ENCODE measurements at regions not wholly inside any gene's neighbourhood (a gene's known extent, or its start where the extent isn't known, plus 50 kb on each side); places are given as distances from the start of the nearest gene placed in this dataset.
"Not testable (repeated sequence)": the region's sequence is repeated elsewhere in the genome, so short reads cannot be mapped to it uniquely, and the experiment has no call there.

GRCh38 chr12:45490232-45490881, 239.1 kb upstream of the ARID2 start:
- DNase-seq = peak in 1 of 2 donors; percentile 1

GRCh38 chr12:45494279-45494678, 235.2 kb upstream of the ARID2 start:
- no peak for DNase-seq

GRCh38 chr12:45498645-45499044, 230.9 kb upstream of the ARID2 start:
- no peak for DNase-seq

- DNase-seq = no peak
Measured at GRCh38 chr12:45502481-45503128, 226.9 kb upstream of the ARID2 start.

- no peak for DNase-seq
Measured at GRCh38 chr12:45503899-45504298, 225.6 kb upstream of the ARID2 start.

- DNase-seq = no peak
Measured at GRCh38 chr12:45504316-45505010, 225.0 kb upstream of the ARID2 start.

- no peak for DNase-seq
Measured at GRCh38 chr12:45509187-45509586, 220.3 kb upstream of the ARID2 start.

GRCh38 chr12:45509621-45510020, 219.9 kb upstream of the ARID2 start:
- no peak for DNase-seq

- no peak for DNase-seq
Measured at GRCh38 chr12:45517381-45517780, 212.1 kb upstream of the ARID2 start.

GRCh38 chr12:45518291-45519235, 210.9 kb upstream of the ARID2 start:
- no peak for DNase-seq

- DNase-seq = no peak
Measured at GRCh38 chr12:45522227-45522626, 207.3 kb upstream of the ARID2 start.

GRCh38 chr12:45526823-45527222, 202.7 kb upstream of the ARID2 start:
- DNase-seq = not testable (repeated sequence)

GRCh38 chr12:45532113-45532512, 197.4 kb upstream of the ARID2 start:
- DNase-seq = no peak

- DNase-seq = no peak
Measured at GRCh38 chr12:45535610-45536180, 193.8 kb upstream of the ARID2 start.

GRCh38 chr12:45536284-45536683, 193.2 kb upstream of the ARID2 start:
- DNase-seq = no peak

- DNase-seq = no peak
Measured at GRCh38 chr12:45540661-45541341, 188.7 kb upstream of the ARID2 start.

GRCh38 chr12:45543887-45544286, 185.6 kb upstream of the ARID2 start:
- DNase-seq = peak; percentile 36 to 55

- DNase-seq = no peak
Measured at GRCh38 chr12:45546545-45546944, 183.0 kb upstream of the ARID2 start.

GRCh38 chr12:45547132-45547531, 182.4 kb upstream of the ARID2 start:
- no peak for DNase-seq

- DNase-seq = no peak
Measured at GRCh38 chr12:45547822-45548221, 181.7 kb upstream of the ARID2 start.

- no peak for DNase-seq
Measured at GRCh38 chr12:45548426-45548825, 181.1 kb upstream of the ARID2 start.
